Urothelium cell line (cell line): ENCODE measurements at regions not wholly inside any gene's neighbourhood (a gene's known extent, or its start where the extent isn't known, plus 50 kb on each side); places are given as distances from the start of the nearest gene placed in this dataset.
"Not testable (repeated sequence)": the region's sequence is repeated elsewhere in the genome, so short reads cannot be mapped to it uniquely, and the experiment has no call there.

Experiments used
- DNase-seq: peaks from one replicate; pipeline ENCODE4 v3.0.0; 2011; ENCODE audit warnings: low spot score, mixed read lengths
- FAIRE-seq: peaks from 2 replicates; lab custom pipeline; 2011; peaks lifted over from hg19 to GRCh38; lab: Jason Lieb, UNC

DNA sequence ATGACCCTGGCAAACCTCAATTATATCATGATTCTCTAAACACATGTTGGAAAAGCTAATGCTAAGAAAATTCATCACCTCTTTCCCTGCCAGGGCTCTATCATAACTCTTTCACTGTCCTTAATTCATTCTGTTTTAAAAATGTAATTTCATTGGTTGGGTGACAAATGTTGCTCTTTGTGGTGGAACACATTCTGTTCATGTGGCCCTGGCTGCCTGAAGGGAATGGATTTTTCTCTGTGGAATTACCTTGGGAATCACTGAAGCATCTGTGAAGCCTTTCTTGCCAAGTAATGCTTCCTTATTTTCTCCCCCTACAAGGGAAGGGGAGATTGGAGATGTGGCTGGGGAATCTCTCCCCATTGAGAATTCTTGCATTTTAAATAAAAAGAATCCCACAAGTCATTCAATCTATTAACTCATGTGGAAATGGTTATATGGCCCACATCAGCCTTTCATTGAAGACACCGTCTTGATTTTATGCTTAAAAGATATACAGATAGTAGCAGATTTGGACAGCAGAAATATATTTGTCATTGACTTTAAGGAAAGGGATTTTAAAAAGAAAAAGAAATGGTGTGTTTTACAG lies 201.8 kb upstream of the NMUR2 start:
- FAIRE-seq (no peak), DNase-seq (no peak)

DNA sequence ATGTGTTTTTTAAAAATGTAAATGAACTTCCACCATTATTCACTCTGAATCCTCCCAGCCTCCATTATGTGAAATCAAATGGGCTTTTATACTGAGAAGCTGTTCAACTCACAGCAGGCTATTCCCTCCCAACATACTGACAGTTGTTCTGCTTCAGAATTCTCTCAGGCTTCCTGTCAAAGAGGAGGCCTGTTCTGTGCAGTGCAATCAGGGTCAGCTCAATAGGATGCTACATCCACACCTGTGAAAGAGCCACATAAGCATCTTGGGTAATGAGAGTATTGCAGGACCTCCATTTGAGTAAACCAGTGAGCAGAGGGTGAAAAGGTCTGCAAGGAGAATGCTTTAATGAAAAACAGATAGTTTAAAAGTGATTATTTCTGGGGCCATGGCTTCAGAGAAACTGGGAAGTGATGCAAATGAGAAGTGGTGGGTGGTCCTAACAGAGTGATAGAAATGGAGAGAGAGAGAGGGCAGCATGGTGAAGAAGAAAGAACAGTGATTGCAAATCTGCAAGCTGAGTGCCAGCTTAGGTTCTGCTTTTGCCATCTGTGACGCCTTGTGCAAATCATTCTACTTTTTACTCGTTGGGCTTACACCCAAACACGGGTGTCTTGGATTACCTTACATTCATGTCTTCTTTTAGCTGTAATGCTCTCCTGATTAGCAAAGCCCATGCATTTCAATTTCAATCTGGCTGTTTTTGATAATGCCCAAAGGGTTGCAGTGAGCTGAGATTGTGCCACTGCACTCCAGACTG lies 202.5 kb upstream of the NMUR2 start:
- no peak for FAIRE-seq

DNA sequence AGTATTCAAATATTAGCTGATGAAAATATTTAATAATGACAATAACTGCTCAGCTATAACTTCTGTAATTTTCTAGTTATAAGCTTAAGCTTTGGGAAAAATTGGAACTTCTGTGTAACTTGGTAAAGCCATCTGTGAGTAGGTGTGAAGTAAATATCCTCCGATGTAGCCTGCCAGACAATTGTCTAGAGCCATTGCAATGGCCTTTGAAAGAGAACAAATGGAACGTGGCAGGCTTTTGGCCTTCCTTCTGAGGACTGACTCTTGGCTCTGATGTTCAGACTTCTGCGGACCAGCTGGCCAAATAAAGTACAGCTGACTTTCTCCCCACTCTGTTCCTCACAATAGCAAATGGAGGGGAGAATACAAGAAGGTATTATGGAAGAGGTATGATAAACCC lies 203.4 kb upstream of the NMUR2 start:
- FAIRE-seq: no peak

More for the DNA sequence above, 202.5 kb upstream of the NMUR2 start:
- no peak for DNase-seq

DNA sequence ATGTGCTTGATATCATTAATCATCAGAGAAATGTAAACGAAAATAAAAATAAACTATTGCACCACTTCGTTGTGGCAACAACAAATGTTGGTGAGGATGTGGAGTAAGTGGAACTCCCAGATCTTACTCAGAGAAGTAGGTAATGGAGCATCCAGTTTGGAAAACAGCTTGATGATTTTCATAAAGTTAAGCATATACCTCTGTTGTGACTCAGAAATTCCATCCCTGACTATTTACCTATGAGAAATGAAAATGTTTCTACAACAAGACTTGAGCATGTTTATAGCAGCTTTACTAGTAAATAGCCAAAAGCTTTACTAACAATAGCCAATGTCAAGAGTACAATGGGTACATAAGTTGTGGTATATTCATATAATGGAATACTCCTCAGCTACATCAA lies 214.7 kb upstream of the NMUR2 start:
- DNase-seq: no peak
- FAIRE-seq: no peak

More for the DNA sequence above, 203.4 kb upstream of the NMUR2 start:
- no peak for DNase-seq

DNA sequence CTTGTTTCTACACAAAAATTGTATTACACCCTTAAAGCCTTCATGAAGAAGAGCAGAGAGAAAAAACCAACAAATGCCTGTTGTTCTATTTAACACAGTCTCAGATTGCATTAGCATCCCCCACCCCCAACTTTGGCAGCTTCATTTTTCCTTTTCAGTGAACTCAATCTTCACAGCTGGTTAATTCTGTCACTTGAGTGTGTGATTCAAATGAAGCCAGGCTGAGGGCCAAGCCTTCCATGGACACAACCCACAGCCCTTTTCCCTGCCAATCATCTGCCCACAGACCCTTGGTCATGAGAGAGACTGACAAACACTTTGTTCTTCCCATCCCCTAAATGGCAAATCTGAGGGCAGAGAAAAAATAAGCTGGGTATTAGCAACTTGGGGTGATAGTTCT lies 217.5 kb upstream of the NMUR2 start:
- DNase-seq: no peak
- no peak for FAIRE-seq

DNA sequence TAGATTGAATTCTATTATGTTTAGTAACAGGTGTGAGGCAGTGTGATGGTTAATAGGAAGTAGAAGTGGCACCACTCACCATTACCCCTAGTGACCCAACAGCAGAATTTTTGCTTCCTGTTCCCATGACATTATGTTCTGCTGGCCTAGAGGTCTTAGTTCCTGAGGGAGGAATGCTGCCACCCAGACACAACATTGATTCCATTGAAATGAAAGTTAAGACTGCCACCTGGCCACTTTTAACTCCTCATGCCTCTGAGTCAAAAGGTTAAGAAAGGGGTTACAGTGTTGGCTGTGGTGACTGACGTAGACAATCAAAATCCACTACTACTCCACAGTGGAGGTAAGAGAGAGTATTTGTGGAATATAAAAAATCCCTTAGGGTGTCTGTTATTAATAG lies 218.9 kb upstream of the NMUR2 start:
- FAIRE-seq (no peak), DNase-seq (no peak)

DNA sequence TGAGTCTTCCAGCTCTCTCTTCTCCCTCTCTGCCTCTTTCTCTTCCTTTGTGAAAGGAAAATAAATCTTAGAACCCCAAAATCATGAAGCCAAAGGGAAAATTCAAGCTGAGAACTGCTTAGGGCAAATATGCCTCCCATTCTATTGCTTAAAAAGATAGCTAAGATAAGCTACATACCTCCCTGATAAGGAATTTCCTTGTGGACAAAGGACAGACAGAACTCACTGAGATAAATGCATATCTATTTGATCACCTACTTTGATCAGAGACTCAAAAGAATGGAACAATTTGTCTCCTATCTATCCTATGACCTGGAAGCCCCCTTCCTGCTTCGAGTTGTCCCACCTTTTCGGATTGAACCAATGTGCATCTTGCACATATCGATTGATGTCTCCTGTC lies 220.6 kb upstream of the NMUR2 start:
- FAIRE-seq (no peak), DNase-seq (no peak)

DNA sequence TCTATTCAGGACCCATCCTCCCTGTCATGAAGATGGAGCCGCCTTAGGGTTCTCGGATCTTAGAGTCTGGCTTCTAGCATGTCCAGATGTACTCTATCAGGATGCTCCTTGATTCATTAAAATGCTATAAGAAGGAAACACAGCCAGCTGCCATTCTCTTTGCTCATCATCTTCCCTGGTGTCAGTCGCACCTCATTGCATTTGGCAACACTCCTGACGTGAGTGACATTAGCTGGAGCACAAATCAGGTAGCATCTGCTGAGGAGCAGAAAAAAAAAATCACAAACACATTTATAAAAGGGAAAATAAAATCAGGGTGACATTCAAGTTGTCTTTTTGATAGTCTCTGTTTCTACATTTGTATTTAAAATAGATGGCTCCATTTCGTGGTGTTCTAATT lies 226.1 kb upstream of the NMUR2 start:
- FAIRE-seq: no peak

DNA sequence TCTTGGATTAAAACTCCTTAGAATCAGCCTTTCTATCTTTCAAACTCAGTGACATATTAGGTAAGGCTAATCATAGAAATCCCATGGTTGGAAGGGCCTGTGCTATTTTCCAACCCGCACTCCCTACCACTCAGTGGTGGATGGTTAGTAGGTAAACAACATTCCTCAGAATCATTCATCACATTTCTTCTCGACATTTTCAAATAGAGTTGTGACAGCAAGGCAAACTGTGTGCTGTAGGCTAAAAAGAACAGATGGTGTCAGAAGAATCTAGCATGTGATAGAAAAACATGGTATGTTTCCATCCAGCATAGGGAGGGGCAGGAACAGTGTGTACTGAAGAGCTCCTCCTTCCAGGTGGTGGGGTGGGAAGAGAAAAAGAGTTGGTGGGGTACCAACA lies 227.3 kb upstream of the NMUR2 start:
- DNase-seq (no peak), FAIRE-seq (no peak)

More for the DNA sequence above, 226.1 kb upstream of the NMUR2 start:
- DNase-seq: no peak

DNA sequence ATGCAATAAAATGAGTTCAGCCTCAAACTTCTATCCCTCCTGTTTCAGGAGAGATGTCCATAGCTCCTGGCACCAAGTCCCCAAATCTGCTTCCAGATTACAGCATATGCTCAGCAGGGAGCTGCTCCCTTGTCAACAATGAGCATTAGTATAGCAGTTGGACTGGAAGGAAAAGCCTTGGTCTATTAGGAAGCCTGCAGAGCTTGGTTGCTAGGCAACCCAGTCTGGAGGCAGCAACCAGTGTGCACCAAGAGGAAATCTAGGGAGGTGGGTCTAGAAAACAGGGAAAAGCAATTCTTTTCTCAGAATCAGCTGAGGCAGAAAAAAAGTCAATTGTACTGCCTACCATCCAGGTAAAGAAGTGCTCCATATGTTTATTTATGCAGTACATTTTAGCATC lies 229.5 kb upstream of the NMUR2 start:
- FAIRE-seq (no peak), DNase-seq (no peak)

DNA sequence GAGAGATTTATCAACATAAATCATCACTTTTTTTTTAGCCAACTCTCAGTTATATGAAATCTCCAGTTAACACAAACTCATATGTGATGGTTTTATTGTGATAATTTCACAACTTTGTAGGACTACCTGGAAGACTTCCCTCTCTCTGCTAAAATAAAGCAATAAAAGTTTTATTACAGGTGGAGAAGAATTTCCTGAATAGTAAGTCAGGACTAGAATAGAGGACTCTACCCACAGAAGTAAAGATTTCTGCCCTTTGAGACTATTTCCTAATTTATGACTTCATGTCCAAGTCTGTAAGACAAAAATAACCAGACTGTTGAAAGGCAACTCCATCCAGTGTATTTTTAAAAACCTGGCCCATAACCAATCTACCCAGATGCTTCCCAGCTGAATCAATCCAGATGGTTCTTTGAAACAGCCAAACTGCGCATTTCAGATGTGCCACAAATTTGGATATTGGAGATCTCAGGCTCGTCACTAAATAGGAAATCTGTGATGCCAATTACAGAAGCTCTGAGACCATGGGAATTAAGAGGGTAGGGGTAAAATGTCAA lies 234.0 kb upstream of the NMUR2 start:
- DNase-seq: no peak
- no peak for FAIRE-seq

DNA sequence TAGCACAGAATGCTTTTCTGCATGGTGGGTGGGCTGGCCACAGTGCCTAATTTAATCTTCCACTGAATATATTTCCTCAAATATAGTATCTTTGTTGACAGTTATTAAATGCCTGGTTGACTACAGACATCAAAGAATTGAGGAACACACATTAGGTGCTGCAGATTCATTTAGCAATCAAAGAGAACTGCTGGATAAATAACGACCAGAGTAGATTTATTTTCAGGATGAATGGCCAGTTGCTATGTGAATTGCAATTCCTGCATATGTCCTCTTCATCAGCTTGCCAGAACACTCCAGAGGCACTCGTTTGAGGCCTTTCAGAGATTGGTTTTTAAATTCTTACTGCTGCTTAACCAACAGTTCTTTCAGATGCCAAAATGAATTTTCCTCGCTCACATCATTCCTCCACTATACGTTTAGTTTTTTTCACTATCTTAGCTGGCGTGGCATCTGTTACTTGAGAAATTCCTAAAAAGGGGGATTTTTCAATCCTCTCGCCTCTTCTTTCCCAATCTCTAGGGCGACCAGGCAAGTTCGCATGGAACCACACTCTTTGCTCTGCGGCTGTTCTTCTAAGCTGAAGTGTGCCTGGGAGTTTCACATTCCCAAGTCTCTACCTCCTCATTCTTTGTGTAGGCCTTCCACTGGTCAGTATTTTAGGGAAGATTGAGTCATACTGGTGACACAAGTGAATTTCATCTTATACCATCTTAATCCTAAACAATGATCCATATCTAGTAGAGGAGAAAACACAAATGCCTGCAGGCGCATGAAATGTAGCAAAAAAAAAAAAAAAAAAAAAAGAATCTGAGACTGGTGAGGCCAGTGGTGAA lies 237.1 kb upstream of the NMUR2 start:
- no peak for FAIRE-seq
- DNase-seq: no peak

DNA sequence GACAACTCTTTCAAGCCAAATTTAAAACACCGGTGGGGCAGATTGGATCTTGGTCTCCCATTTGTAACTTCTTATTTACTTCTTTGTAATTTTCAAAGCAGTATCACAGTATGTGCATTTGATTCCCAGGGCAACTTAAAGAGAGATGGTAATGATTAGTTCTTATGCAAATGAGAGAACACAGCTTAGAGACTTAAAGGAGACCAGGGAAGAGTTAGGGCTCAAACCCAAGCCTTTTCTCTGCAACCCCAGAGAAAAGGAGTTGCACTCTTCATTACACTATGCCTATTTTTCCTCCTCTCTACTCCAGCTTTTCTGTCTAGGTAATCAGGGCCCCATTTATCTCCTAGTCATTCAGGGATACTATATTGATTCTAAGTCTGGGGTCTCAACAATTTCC lies 237.8 kb upstream of the NMUR2 start:
- FAIRE-seq (no peak), DNase-seq (no peak)

DNA sequence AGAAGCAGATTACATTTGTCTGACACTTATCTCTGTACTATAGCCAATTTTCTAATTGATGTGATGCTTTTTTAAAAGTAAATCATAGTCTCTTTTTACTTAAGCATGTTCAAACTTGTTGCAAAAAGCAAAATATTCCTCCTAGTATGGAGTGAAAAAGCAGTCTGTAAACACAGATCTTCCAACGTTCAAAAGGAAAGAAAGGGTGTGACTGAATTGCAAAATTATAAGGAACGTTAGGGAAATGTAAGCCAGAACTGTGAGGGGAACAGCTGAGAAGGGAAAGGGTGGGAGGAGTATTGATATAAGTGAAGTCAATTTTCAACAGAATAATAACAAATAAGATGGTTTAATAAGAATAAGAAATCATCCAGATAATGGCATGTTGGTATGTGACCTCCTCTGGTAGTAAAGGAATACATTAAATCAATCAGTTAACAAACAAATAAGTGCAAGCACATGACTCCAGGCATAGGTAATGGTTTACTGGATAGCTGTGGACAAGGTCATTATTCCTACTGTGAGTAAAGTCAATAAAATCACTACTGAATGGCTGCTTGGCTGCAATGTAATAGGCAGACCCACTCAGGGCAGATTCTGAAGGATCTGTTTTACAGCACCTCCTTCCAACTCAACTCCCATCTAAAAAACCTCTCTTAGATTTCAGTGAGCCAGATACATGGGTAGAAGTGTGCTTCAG lies 239.1 kb upstream of the NMUR2 start:
- FAIRE-seq: no peak
- DNase-seq: no peak

DNA sequence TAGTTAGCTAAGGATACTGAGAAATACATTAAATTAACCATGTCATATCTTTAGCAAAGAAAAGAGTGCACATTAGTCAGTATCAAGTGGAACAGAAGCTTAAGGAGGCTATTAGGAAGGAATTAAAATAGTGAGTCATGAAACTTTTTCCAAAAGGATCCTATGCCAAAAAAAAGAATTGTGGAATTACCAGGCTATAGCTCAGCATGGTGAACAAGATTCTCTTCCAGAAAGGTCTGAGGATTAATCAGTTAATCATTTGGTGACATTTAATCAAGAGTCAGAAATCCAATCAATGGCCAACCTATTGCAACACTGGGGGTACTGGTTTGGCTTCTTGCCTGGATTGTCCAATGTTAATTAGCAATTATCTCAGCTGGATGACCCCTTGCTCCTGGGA lies 244.5 kb upstream of the NMUR2 start:
- FAIRE-seq: no peak
- no peak for DNase-seq

DNA sequence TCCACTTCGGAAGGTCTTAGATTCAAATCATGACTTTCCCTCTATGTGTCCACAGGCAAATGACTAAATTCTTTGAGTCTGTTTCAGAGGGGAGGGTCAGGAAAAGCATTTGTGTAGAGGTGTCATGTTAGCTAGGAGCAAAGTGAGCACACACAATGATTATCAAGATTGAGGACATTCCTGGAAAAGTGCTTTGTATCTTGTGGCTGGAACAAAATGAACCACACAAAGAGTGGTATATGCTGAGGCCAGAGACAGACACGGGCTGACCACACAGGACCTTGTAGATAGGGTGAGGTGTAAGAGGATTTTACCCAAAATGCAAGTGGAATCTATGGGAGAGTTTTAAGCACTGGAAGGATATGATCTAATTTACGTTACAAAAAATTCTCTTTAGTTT lies 245.3 kb upstream of the NMUR2 start:
- DNase-seq (no peak), FAIRE-seq (no peak)

DNA sequence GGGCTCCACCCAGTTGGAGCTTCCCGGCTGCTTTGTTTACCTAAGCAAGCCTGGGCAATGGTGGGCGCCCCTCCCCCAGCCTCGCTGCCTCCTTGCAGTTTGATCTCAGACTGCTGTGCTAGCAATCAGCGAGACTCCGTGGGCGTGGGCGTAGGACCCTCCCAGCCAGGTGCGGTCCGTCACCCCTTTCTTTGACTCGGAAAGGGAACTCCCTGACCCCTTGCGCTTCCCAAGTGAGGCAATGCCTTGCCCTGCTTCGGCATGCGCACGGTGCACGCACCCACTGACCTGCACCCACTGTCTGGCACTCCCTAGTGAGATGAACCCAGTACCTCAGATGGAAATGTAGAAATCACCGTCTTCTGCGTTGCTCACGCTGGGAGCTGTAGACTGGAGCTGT lies 254.4 kb upstream of the NMUR2 start:
- DNase-seq, FAIRE-seq: not testable (repeated sequence)

DNA sequence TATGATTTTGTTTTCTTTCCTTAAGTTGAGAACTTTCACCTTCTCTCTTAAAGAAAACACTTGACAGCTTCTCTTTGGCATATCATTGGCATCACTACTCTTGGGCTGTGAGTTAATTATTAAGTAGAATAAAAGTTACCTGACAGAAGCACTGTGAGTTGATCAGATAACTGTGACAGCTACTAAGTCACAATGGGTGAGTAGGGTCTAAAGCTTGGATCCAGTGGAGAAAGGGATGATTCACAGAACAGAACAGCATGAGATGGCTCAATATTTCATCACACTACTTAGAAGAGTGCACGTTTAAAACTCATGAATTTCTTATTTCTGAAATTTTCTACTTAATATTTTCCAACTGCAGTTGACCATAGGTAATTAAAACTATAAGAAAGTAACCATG lies 268.5 kb upstream of the NMUR2 start:
- no peak for DNase-seq

DNA sequence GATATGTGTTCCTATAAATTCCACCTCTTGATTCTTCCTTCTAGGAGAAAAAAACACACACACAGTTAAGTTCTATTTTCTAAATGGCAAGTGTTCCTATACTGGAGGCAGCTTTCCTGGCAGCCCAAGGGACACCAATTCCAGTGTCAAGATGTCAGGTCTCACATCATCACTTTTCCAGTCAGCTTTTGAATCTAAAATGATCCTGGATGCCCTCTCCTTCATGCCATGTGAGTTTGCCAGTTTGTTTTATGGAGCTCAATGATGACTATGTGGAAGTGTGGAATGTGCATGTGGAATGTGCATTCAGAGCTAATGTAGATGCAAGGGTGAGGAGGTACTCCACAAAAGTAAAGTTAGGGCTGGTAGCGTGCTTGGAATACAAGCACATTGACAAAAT lies 269.3 kb upstream of the NMUR2 start:
- DNase-seq (no peak), FAIRE-seq (no peak)

More for the DNA sequence above, 268.5 kb upstream of the NMUR2 start:
- no peak for FAIRE-seq

DNA sequence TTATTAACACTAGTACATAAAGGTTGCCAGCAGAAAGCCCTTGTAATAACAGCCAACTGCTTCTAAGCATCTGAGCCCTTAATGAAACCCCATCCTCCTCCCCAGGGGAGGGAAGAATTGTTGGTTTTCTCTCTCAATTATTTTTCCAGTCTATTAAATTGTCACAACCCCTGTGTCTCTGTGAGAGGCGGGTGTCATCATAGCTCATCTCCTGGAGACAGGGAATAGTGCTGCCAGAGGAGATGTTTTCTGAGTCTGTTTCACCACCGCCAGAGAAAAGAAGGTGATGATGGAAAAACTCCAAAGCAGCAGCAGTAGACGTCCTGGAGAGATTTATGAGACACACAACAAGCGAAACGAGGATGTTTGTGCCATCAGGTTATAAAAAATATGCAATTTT lies 271.1 kb upstream of the NMUR2 start:
- DNase-seq (no peak), FAIRE-seq (no peak)

DNA sequence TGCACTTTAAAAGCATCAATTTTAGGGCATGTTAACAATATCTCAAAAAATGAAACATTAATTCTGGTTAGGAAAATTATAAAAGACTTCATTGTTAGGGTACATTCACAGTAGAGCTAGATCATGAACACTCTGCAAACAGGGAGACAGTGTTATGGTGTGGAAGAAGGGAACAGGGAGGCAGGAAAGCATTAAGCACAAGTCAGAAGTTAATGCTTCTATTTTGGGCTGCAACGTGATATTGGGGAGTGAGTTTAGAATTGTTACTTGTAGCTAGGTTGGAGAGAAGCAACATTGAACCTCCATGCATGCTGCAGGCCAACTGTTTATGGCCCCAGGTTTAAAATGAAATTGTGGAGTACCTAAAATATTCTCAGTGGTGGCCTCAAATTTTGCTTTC lies 278.1 kb upstream of the NMUR2 start:
- DNase-seq: no peak
- no peak for FAIRE-seq
